Bronchial epithelial cell (primary cell): ENCODE measurements at regions not wholly inside any gene's neighbourhood (a gene's known extent, or its start where the extent isn't known, plus 50 kb on each side); places are given as distances from the start of the nearest gene placed in this dataset.

Source experiments
- DNase-seq: peaks from one replicate; pipeline ENCODE4 v3.0.0-alpha.2; 2010; ENCODE audit warnings: low read depth
- FAIRE-seq: peaks from 2 replicates; lab custom pipeline; 2011; peaks lifted over from hg19 to GRCh38; lab: Jason Lieb, UNC
- H3K27me3 ChIP-seq: 2 replicates; pipeline ENCODE4 v1.5.1; 2011; ENCODE audit warnings: low read length; ENCODE audit not compliant: control insufficient read depth, insufficient read depth
- H3K36me3 ChIP-seq: 2 replicates; pipeline ENCODE4 v1.5.1; 2011; ENCODE audit warnings: low read length; ENCODE audit not compliant: control insufficient read depth, insufficient read depth
- H3K4me3 ChIP-seq: 2 replicates; pipeline ENCODE4 v1.5.1; 2011; ENCODE audit warnings: mild to moderate bottlenecking, low read depth, low read length, control low read depth
- TF ChIP-seq, protein P1 (sequence below): IDR thresholded peaks from 2 replicates; pipeline ENCODE4 v1.5.1; 2011; ENCODE audit warnings: mild to moderate bottlenecking, moderate library complexity, low read length, control low read depth, inconsistent platforms; ENCODE audit not compliant: insufficient read depth, severe bottlenecking

- Histone ChIP-seq H3K4me3 (no peak overlapping the region), H3K27me3 (no peaks in the 10 kb centered on the region), H3K36me3 (no peaks in the 10 kb centered on the region)
- TF ChIP-seq, protein P1, sequence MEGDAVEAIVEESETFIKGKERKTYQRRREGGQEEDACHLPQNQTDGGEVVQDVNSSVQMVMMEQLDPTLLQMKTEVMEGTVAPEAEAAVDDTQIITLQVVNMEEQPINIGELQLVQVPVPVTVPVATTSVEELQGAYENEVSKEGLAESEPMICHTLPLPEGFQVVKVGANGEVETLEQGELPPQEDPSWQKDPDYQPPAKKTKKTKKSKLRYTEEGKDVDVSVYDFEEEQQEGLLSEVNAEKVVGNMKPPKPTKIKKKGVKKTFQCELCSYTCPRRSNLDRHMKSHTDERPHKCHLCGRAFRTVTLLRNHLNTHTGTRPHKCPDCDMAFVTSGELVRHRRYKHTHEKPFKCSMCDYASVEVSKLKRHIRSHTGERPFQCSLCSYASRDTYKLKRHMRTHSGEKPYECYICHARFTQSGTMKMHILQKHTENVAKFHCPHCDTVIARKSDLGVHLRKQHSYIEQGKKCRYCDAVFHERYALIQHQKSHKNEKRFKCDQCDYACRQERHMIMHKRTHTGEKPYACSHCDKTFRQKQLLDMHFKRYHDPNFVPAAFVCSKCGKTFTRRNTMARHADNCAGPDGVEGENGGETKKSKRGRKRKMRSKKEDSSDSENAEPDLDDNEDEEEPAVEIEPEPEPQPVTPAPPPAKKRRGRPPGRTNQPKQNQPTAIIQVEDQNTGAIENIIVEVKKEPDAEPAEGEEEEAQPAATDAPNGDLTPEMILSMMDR, result no peak
- FAIRE-seq, result no peak
- DNase-seq, result no peak
Observed at GRCh38 chr19:32181216-32181920, 164.0 kb upstream of the ZNF507 start.

- TF ChIP-seq, protein P1, result no peak
- FAIRE-seq (no peak), DNase-seq (no peak)
- Histone ChIP-seq H3K36me3 (no peaks in the 10 kb centered on the region), H3K4me3 (no peak overlapping the region), H3K27me3 (no peaks in the 10 kb centered on the region)
Observed at GRCh38 chr19:32186542-32187330, 158.7 kb upstream of the ZNF507 start.

DNA sequence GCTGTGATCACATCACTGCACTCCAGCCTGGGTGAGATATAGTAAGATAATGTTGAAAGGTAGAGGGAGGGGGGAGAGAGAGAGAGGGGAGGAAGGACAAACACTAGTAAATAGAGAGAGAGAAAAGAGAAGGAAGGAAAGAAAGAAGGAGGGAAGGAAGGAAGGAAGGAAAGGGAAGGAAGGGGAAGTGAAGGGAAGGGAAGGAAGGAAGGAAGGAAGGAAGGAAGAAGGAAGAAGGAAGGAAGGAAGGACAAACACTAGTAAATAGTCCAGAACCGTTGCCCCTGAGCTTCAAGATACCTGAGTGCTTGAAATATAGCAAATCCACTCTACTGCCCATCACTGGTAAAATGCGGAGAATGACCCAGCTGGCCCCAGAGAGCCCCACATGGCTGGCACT lies 156.5 kb upstream of the ZNF507 start:
- H3K4me3 ChIP-seq, result no peak overlapping the region
- no peak for DNase-seq
- no peak for FAIRE-seq
- H3K27me3 ChIP-seq, result no peaks in the 10 kb centered on the region
- H3K36me3 ChIP-seq, result no peaks in the 10 kb centered on the region
- TF ChIP-seq, protein P1, result no peak

- Histone ChIP-seq H3K4me3 (no peak overlapping the region), H3K36me3 (no peaks in the 10 kb centered on the region), H3K27me3 (no peaks in the 10 kb centered on the region)
- FAIRE-seq (no peak), DNase-seq (no peak)
- TF ChIP-seq, protein P1, result no peak
Observed at GRCh38 chr19:32189956-32190706, 155.3 kb upstream of the ZNF507 start.

DNA sequence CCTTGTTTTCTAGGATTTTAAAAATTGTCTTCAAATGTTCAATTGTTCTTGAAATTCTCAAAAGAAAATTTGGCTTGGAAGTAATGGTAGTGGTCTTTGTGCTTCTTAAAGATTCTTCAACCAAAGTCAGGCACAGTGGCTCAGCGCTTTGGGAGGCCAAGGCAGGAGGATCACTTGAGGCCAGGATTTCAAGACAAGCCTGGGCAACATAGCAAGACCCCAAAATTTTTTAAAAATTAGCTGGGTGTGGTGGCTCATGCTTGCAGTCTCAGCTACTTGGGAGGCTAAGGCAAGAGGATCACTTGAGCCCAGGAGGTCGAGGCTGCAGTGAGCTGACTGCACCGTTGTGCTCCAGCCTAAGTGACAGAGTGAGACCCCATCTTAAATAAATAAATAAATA lies 153.5 kb upstream of the ZNF507 start:
- no peaks in the 10 kb centered on the region for H3K36me3 ChIP-seq
- H3K4me3 ChIP-seq, result no peak overlapping the region
- no peak for FAIRE-seq
- TF ChIP-seq, protein P1, result no peak
- no peak for DNase-seq
- no peaks in the 10 kb centered on the region for H3K27me3 ChIP-seq
